Mucosa of gallbladder (tissue), 1 donor: ENCODE measurements at regions not wholly inside any gene's neighbourhood (a gene's known extent, or its start where the extent isn't known, plus 50 kb on each side); places are given as distances from the start of the nearest gene placed in this dataset.
"Not testable (repeated sequence)": the region's sequence is repeated elsewhere in the genome, so short reads cannot be mapped to it uniquely, and the experiment has no call there.

ENCODE experiments used
- DNase-seq: peaks from one replicate; pipeline ENCODE4 v3.0.0-alpha.2; 2020; ENCODE audit warnings: low spot score
- donor health status: DM: no; HTN: no; CAD: no.

GRCh38 chr2:84373391-84373790 lies 85.7 kb downstream of the SUCLG1 start:
- no peak for DNase-seq

GRCh38 chr2:84362541-84362940 lies 96.5 kb downstream of the SUCLG1 start:
- DNase-seq = no peak

GRCh38 chr2:84338069-84338468 lies 121.0 kb downstream of the SUCLG1 start:
- no peak for DNase-seq

GRCh38 chr2:84327645-84328249 lies 131.3 kb downstream of the SUCLG1 start:
- no peak for DNase-seq

- DNase-seq = no peak
Observed at GRCh38 chr2:84326831-84327432, 132.1 kb downstream of the SUCLG1 start.

GRCh38 chr2:84323890-84324289 lies 135.2 kb downstream of the SUCLG1 start:
- DNase-seq = no peak

- no peak for DNase-seq
Observed at GRCh38 chr2:84320940-84321339, 138.1 kb downstream of the SUCLG1 start.

- no peak for DNase-seq
Observed at GRCh38 chr2:84319581-84319980, 139.5 kb downstream of the SUCLG1 start.

GRCh38 chr2:84317135-84317534 lies 141.9 kb downstream of the SUCLG1 start:
- DNase-seq = no peak

GRCh38 chr2:84314901-84315330 lies 144.2 kb downstream of the SUCLG1 start:
- peak; percentile 79 for DNase-seq

- no peak for DNase-seq
Observed at GRCh38 chr2:84314250-84314649, 144.8 kb downstream of the SUCLG1 start.

GRCh38 chr2:84309281-84309680 lies 149.8 kb downstream of the SUCLG1 start:
- DNase-seq = no peak

- DNase-seq = no peak
Observed at GRCh38 chr2:84306361-84306760, 152.7 kb downstream of the SUCLG1 start.

- peak; percentile 36 for DNase-seq
Observed at GRCh38 chr2:84302513-84303412, 156.3 kb downstream of the SUCLG1 start.

GRCh38 chr2:84301717-84302116 lies 157.4 kb downstream of the SUCLG1 start:
- no peak for DNase-seq

- DNase-seq = no peak
Observed at GRCh38 chr2:84300696-84301029, 158.4 kb downstream of the SUCLG1 start.

- DNase-seq = not testable (repeated sequence)
Observed at GRCh38 chr2:84300001-84300695, 158.9 kb downstream of the SUCLG1 start.

- no peak for DNase-seq
Observed at GRCh38 chr2:84299211-84299775, 159.8 kb downstream of the SUCLG1 start.

- DNase-seq = peak; percentile 46
Observed at GRCh38 chr2:84297155-84297554, 161.9 kb downstream of the SUCLG1 start.

GRCh38 chr2:84293791-84294380 lies 165.2 kb downstream of the SUCLG1 start:
- DNase-seq = no peak

- no peak for DNase-seq
Observed at GRCh38 chr2:84292545-84292944, 166.5 kb downstream of the SUCLG1 start.

- no peak for DNase-seq
Observed at GRCh38 chr2:84290537-84290936, 168.5 kb downstream of the SUCLG1 start.
